ENCODE measurements at regions not wholly inside any gene's neighbourhood (a gene's known extent, or its start where the extent isn't known, plus 50 kb on each side); places are given as distances from the start of the nearest gene placed in this dataset.

GRCh38 chr1:214833178-214833756, 230.3 kb downstream of the CENPF start:
- H3K27ac Mint-ChIP-seq, result no peak overlapping the region
- DNase-seq, result no peak
- POLR2A ChIA-PET, result no interaction called here
- H3K4me1 Mint-ChIP-seq, result no peaks in the 10 kb centered on the region
- no peak overlapping the region for H3K4me3 Mint-ChIP-seq
- no peaks in the 10 kb centered on the region for H3K36me3 Mint-ChIP-seq (ENCODE audit: low read depth)
- no peaks in the 10 kb centered on the region for H3K27me3 Mint-ChIP-seq
- no peaks in the 10 kb centered on the region for H3K9me3 Mint-ChIP-seq
- CTCF ChIA-PET, result no interaction called here

GRCh38 chr1:214837376-214837775, 234.4 kb downstream of the CENPF start:
- Mint-ChIP-seq H3K27me3 (peaks cover 3% of the 10 kb centered on the region), H3K4me1 (no peaks in the 10 kb centered on the region), H3K27ac (no peak overlapping the region), H3K4me3 (no peak overlapping the region), H3K36me3 (ENCODE audit: low read depth) (no peaks in the 10 kb centered on the region), H3K9me3 (no peaks in the 10 kb centered on the region)
- no peak for DNase-seq
- ChIA-PET CTCF (no interaction called here), POLR2A (no interaction called here)

- no peak for DNase-seq
- Mint-ChIP-seq H3K36me3 (ENCODE audit: low read depth) (no peaks in the 10 kb centered on the region), H3K4me3 (no peak overlapping the region), H3K9me3 (no peaks in the 10 kb centered on the region), H3K4me1 (no peaks in the 10 kb centered on the region), H3K27me3 (peaks cover 3% of the 10 kb centered on the region), H3K27ac (no peak overlapping the region)
- CTCF ChIA-PET, result no interaction called here
- POLR2A ChIA-PET, result no interaction called here
Observed at GRCh38 chr1:214838351-214838750, 235.4 kb downstream of the CENPF start.

GRCh38 chr1:214840356-214840755, 237.4 kb downstream of the CENPF start:
- no peaks in the 10 kb centered on the region for H3K4me1 Mint-ChIP-seq
- ChIA-PET CTCF (no interaction called here), POLR2A (no interaction called here)
- H3K4me3 Mint-ChIP-seq, result no peak overlapping the region
- peaks cover 3% of the 10 kb centered on the region for H3K27me3 Mint-ChIP-seq
- H3K9me3 Mint-ChIP-seq, result no peaks in the 10 kb centered on the region
- H3K27ac Mint-ChIP-seq, result no peak overlapping the region
- no peaks in the 10 kb centered on the region for H3K36me3 Mint-ChIP-seq (ENCODE audit: low read depth)
- DNase-seq, result no peak

- DNase-seq, result no peak
- H3K27ac Mint-ChIP-seq, result no peak overlapping the region
- no peaks in the 10 kb centered on the region for H3K4me1 Mint-ChIP-seq
- H3K27me3 Mint-ChIP-seq, result peaks cover 3% of the 10 kb centered on the region
- no peaks in the 10 kb centered on the region for H3K9me3 Mint-ChIP-seq
- no peak overlapping the region for H3K4me3 Mint-ChIP-seq
- H3K36me3 Mint-ChIP-seq (ENCODE audit: low read depth), result no peaks in the 10 kb centered on the region
- ChIA-PET CTCF (no interaction called here), POLR2A (no interaction called here)
Observed at GRCh38 chr1:214842856-214843255, 239.7 kb upstream of the KCNK2 start.

- POLR2A ChIA-PET, result no interaction called here
- DNase-seq, result no peak
- no peaks in the 10 kb centered on the region for H3K4me1 Mint-ChIP-seq
- H3K27me3 Mint-ChIP-seq, result peaks cover 3% of the 10 kb centered on the region
- CTCF ChIA-PET, result no interaction called here
- no peaks in the 10 kb centered on the region for H3K36me3 Mint-ChIP-seq (ENCODE audit: low read depth)
- H3K27ac Mint-ChIP-seq, result no peak overlapping the region
- no peak overlapping the region for H3K4me3 Mint-ChIP-seq
- H3K9me3 Mint-ChIP-seq, result no peaks in the 10 kb centered on the region
Observed at GRCh38 chr1:214843281-214843680, 239.3 kb upstream of the KCNK2 start.

GRCh38 chr1:214844319-214844718, 238.2 kb upstream of the KCNK2 start:
- H3K9me3 Mint-ChIP-seq, result no peaks in the 10 kb centered on the region
- CTCF ChIA-PET, result no interaction called here
- DNase-seq, result no peak
- POLR2A ChIA-PET, result no interaction called here
- H3K4me3 Mint-ChIP-seq, result no peak overlapping the region
- H3K27me3 Mint-ChIP-seq, result peaks cover 3% of the 10 kb centered on the region
- H3K4me1 Mint-ChIP-seq, result no peaks in the 10 kb centered on the region
- H3K27ac Mint-ChIP-seq, result no peak overlapping the region
- H3K36me3 Mint-ChIP-seq (ENCODE audit: low read depth), result no peaks in the 10 kb centered on the region

GRCh38 chr1:214846276-214846675, 236.3 kb upstream of the KCNK2 start:
- Mint-ChIP-seq H3K4me1 (no peaks in the 10 kb centered on the region), H3K27me3 (peaks cover 3% of the 10 kb centered on the region), H3K4me3 (no peak overlapping the region), H3K36me3 (ENCODE audit: low read depth) (no peaks in the 10 kb centered on the region), H3K27ac (no peak overlapping the region), H3K9me3 (peaks cover 3% of the 10 kb centered on the region)
- no peak for DNase-seq
- CTCF ChIA-PET, result no interaction called here
- POLR2A ChIA-PET, result no interaction called here

- POLR2A ChIA-PET, result no interaction called here
- Mint-ChIP-seq H3K36me3 (ENCODE audit: low read depth) (no peaks in the 10 kb centered on the region), H3K4me1 (no peaks in the 10 kb centered on the region), H3K9me3 (peaks cover 3% of the 10 kb centered on the region), H3K27ac (no peak overlapping the region), H3K27me3 (no peaks in the 10 kb centered on the region), H3K4me3 (no peak overlapping the region)
- no peak for DNase-seq
- CTCF ChIA-PET, result no interaction called here
Observed at GRCh38 chr1:214847071-214847810, 235.3 kb upstream of the KCNK2 start.

GRCh38 chr1:214848101-214848500, 234.4 kb upstream of the KCNK2 start:
- Mint-ChIP-seq H3K36me3 (ENCODE audit: low read depth) (no peaks in the 10 kb centered on the region), H3K27me3 (no peaks in the 10 kb centered on the region), H3K4me3 (no peak overlapping the region), H3K9me3 (peaks cover 3% of the 10 kb centered on the region), H3K27ac (no peak overlapping the region), H3K4me1 (no peaks in the 10 kb centered on the region)
- DNase-seq, result no peak
- POLR2A ChIA-PET, result no interaction called here
- CTCF ChIA-PET, result no interaction called here

GRCh38 chr1:214850432-214851050, 232.0 kb upstream of the KCNK2 start:
- DNase-seq, result no peak
- H3K9me3 Mint-ChIP-seq, result peaks cover 3% of the 10 kb centered on the region
- H3K27me3 Mint-ChIP-seq, result no peaks in the 10 kb centered on the region
- ChIA-PET POLR2A (no interaction called here), CTCF (no interaction called here)
- no peak overlapping the region for H3K4me3 Mint-ChIP-seq
- H3K27ac Mint-ChIP-seq, result no peak overlapping the region
- no peaks in the 10 kb centered on the region for H3K36me3 Mint-ChIP-seq (ENCODE audit: low read depth)
- no peaks in the 10 kb centered on the region for H3K4me1 Mint-ChIP-seq

- Mint-ChIP-seq H3K27me3 (no peaks in the 10 kb centered on the region), H3K9me3 (peaks cover 3% of the 10 kb centered on the region), H3K27ac (no peak overlapping the region), H3K36me3 (ENCODE audit: low read depth) (no peaks in the 10 kb centered on the region), H3K4me1 (no peaks in the 10 kb centered on the region), H3K4me3 (no peak overlapping the region)
- no peak for DNase-seq
- ChIA-PET CTCF (no interaction called here), POLR2A (no interaction called here)
Observed at GRCh38 chr1:214853340-214853739, 229.2 kb upstream of the KCNK2 start.

GRCh38 chr1:214854126-214854875, 228.2 kb upstream of the KCNK2 start:
- no peaks in the 10 kb centered on the region for H3K36me3 Mint-ChIP-seq (ENCODE audit: low read depth)
- ChIA-PET CTCF (no interaction called here), POLR2A (interaction anchor here (0.7 kb wide), 1 partner anchor 672 kb away, joined by 6 read pairs; no protein-coding TSS in a partner anchor)

More at GRCh38 chr1:214854126-214854875, 228.2 kb upstream of the KCNK2 start:
- Mint-ChIP-seq H3K9me3 (peaks cover 3% of the 10 kb centered on the region), H3K4me3 (no peak overlapping the region), H3K4me1 (no peaks in the 10 kb centered on the region), H3K27ac (no peak overlapping the region), H3K27me3 (no peaks in the 10 kb centered on the region)
- no peak for DNase-seq

Measured in activated CD4-positive, alpha-beta T cell treated with anti-CD3 and anti-CD28 coated beads, Interleukin-2, amount 10 ng/mL, durations not matched to agents 7 days and 5 days (primary cell).